Thoracic aorta (tissue), 2 donors: ENCODE measurements at regions not wholly inside any gene's neighbourhood (a gene's known extent, or its start where the extent isn't known, plus 50 kb on each side); places are given as distances from the start of the nearest gene placed in this dataset.

Experiments
- ATAC-seq: fragments of 150-250 bp; one replicate; pipeline ENCODE4 v1.8.0; 2017; ENCODE audit warnings: low read depth; ENCODE audit not compliant: insufficient number of reproducible peaks, low FRiP score
- DNase-seq: peaks from one replicate; pipeline ENCODE4 v3.0.0-alpha.2; 2020; ENCODE audit warnings: low spot score
- H3K27ac ChIP-seq, 2 donors: fragments of 200-600 bp; sonication (generic); 1 replicate in 1 of 2; 2 replicates in 1 of 2; pipeline ENCODE4 v1.5.1; 2016; ENCODE audit warnings: mild to moderate bottlenecking in 2 of 2, moderate library complexity in 2 of 2
- H3K27me3 ChIP-seq: fragments of 200-600 bp; sonication (generic); replicated peaks from 2 replicates; pipeline ENCODE4 v1.6.0; 2016; ENCODE audit warnings: mild to moderate bottlenecking; ENCODE audit not compliant: insufficient read depth
- H3K36me3 ChIP-seq: fragments of 200-600 bp; sonication (generic); one replicate; pipeline ENCODE4 v1.5.1; 2016
- H3K4me1 ChIP-seq, 2 donors: fragments of 200-600 bp; sonication (generic); 1 replicate in 1 of 2; 2 replicates in 1 of 2; pipeline versions ENCODE4 v1.5.1 to v1.6.0; 2016; ENCODE audit warnings: low read depth in 2 of 2, mild to moderate bottlenecking in 1 of 2; ENCODE audit not compliant: control insufficient read depth in 1 of 2
- H3K4me3 ChIP-seq: fragments of 200-600 bp; sonication (generic); 2 replicates; pipeline ENCODE4 v1.5.1; 2016; ENCODE audit warnings: mild to moderate bottlenecking
- H3K9me3 ChIP-seq: fragments of 200-600 bp; sonication (generic); 2 replicates; pipeline ENCODE4 v1.5.1; 2016
- CTCF ChIP-seq: fragments of 200-600 bp; sonication (generic); IDR thresholded peaks from one replicate; pipeline ENCODE4 v1.5.1; 2019; ENCODE audit warnings: antibody characterized with exemption

- DNase-seq (no peak), ATAC-seq (no peak)
- no peak overlapping the region for H3K27ac ChIP-seq
- H3K27me3 ChIP-seq = no peaks in the 10 kb centered on the region
- H3K4me1 ChIP-seq = no peaks in the 10 kb centered on the region
- TF ChIP-seq CTCF = no peak
- no peak overlapping the region for H3K4me3 ChIP-seq
- no peaks in the 10 kb centered on the region for H3K9me3 ChIP-seq
- H3K36me3 ChIP-seq = no peaks in the 10 kb centered on the region
Measured at GRCh38 chr9:73531051-73531532, 379.4 kb downstream of the ANXA1 start.

- no peak for DNase-seq
- H3K27ac ChIP-seq = no peak overlapping the region
- no peak overlapping the region for H3K4me3 ChIP-seq
- no peaks in the 10 kb centered on the region for H3K27me3 ChIP-seq
- H3K36me3 ChIP-seq = no peaks in the 10 kb centered on the region
- H3K4me1 ChIP-seq = no peaks in the 10 kb centered on the region
- TF ChIP-seq CTCF = no peak
- no peak for ATAC-seq
- H3K9me3 ChIP-seq = no peaks in the 10 kb centered on the region
Measured at GRCh38 chr9:73531658-73532057, 380.0 kb downstream of the ANXA1 start.

DNA sequence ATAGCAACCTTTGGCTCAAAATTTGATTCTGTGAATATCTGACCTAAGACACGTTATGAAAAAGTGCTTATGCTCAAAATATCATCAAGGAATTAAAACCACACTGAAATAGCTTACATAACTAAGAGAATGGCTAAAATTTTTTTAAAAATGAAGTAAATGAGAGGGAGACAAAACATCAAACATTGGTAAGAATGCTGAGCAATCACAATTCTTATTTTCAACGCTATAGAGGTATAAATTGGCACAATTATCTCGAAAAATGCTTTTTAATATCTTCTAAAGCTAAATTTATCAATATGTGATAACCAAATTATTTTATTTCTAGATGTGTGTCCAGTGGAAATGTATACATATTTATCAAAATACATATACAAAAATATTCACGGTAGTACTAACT, 381.3 kb downstream of the ANXA1 start:
- ATAC-seq = no peak
- no peak for DNase-seq
- H3K4me3 ChIP-seq = no peak overlapping the region
- H3K36me3 ChIP-seq = no peaks in the 10 kb centered on the region
- no peaks in the 10 kb centered on the region for H3K9me3 ChIP-seq
- H3K27me3 ChIP-seq = no peaks in the 10 kb centered on the region
- no peaks in the 10 kb centered on the region for H3K4me1 ChIP-seq
- no peak for TF ChIP-seq CTCF
- H3K27ac ChIP-seq = no peak overlapping the region

- Histone ChIP-seq H3K27ac (no peak overlapping the region), H3K27me3 (no peaks in the 10 kb centered on the region), H3K36me3 (no peaks in the 10 kb centered on the region), H3K4me1 (no peaks in the 10 kb centered on the region), H3K9me3 (no peaks in the 10 kb centered on the region), H3K4me3 (no peak overlapping the region)
- TF ChIP-seq CTCF = no peak
- DNase-seq (no peak), ATAC-seq (no peak)
Measured at GRCh38 chr9:73536403-73536802, 384.7 kb downstream of the ANXA1 start.

GRCh38 chr9:73537561-73537960, 385.9 kb downstream of the ANXA1 start:
- TF ChIP-seq CTCF = no peak
- no peak for DNase-seq
- no peaks in the 10 kb centered on the region for H3K27me3 ChIP-seq
- no peaks in the 10 kb centered on the region for H3K4me1 ChIP-seq
- no peak overlapping the region for H3K27ac ChIP-seq
- H3K4me3 ChIP-seq = no peak overlapping the region
- no peak for ATAC-seq
- no peaks in the 10 kb centered on the region for H3K9me3 ChIP-seq
- no peaks in the 10 kb centered on the region for H3K36me3 ChIP-seq
